GM10266 (cell line): ENCODE measurements at regions not wholly inside any gene's neighbourhood (a gene's known extent, or its start where the extent isn't known, plus 50 kb on each side); places are given as distances from the start of the nearest gene placed in this dataset.

Experiments used
- DNase-seq: peaks from one replicate; pipeline ENCODE4 v3.0.0; 2012; ENCODE audit errors: extremely low spot score
- TF ChIP-seq, protein P1 (sequence below): IDR thresholded peaks from 2 replicates; pipeline ENCODE4 v1.5.1; 2012; ENCODE audit warnings: mild to moderate bottlenecking, low read depth; ENCODE audit not compliant: control insufficient read depth, insufficient read depth; ENCODE audit errors: missing control alignments

DNA sequence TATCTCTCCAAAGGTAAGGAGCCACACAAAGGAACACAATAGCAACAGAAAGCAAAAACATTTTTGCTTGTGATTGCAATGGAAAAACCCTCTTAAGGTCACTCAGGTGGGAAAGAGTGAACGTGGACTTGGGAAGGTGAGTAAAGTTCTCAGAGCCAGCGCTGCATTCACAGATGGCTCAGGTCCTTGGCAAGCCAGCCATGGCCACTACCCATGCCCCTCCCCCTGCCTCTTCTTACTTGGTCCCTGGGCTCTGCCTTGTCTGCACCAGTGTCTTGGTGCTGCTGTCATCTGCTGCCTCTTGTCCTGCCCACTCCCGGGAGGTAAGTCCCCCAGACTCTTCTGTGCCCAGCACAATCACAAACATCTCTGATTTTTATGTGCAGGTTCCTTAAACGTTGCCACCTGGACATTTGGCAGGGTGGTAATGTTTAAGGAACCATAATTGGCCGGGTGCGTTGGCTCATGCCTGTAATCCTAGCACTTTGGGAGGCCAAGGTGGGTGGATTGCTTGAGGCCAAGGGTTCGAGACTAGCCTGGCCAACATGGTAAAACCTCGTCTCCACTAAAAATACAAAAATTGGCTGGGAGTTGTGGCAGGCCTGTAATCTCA, 74.6 kb downstream of the FEM1C start:
- DNase-seq = no peak
- TF ChIP-seq, protein P1, sequence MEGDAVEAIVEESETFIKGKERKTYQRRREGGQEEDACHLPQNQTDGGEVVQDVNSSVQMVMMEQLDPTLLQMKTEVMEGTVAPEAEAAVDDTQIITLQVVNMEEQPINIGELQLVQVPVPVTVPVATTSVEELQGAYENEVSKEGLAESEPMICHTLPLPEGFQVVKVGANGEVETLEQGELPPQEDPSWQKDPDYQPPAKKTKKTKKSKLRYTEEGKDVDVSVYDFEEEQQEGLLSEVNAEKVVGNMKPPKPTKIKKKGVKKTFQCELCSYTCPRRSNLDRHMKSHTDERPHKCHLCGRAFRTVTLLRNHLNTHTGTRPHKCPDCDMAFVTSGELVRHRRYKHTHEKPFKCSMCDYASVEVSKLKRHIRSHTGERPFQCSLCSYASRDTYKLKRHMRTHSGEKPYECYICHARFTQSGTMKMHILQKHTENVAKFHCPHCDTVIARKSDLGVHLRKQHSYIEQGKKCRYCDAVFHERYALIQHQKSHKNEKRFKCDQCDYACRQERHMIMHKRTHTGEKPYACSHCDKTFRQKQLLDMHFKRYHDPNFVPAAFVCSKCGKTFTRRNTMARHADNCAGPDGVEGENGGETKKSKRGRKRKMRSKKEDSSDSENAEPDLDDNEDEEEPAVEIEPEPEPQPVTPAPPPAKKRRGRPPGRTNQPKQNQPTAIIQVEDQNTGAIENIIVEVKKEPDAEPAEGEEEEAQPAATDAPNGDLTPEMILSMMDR = no peak

DNA sequence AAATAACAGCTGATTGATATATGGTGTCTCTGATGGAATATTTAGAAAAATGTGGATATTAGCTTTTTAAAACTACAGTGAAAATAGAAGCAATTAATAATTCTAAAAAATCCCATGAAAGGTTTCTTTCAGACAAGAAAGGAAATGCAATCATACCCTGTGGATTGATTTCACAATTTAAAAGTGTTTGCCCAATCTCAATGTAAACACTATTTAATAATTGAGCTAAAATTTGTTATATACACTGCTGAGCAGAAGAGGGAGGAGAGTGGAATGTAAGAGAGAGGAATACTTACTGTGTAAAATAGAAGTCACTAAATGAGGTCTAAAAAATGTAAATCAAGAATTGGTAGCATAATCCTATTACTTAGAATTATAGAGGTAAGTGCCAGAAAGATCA, 76.9 kb downstream of the FEM1C start:
- no peak for DNase-seq
- TF ChIP-seq, protein P1 = no peak

DNA sequence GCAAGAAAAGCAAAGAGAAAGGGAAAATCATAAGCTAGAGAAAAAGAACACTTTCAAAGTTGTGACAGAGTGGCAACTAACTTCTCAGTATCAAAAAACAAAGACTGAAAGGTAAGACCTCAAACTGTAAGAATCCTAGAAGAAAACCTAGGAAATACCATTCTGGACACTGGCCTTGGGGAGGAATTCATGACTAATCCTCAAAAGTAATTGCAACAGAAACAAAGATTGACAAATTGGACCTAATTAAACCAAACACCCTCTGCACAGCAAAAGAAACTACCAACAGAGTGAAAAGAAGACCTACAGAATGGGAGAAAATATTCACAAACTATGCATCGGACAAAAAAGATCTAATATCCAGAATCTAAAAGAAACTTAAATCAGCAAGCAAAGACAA, 79.1 kb downstream of the FEM1C start:
- TF ChIP-seq, protein P1 = no peak
- DNase-seq = no peak

DNA sequence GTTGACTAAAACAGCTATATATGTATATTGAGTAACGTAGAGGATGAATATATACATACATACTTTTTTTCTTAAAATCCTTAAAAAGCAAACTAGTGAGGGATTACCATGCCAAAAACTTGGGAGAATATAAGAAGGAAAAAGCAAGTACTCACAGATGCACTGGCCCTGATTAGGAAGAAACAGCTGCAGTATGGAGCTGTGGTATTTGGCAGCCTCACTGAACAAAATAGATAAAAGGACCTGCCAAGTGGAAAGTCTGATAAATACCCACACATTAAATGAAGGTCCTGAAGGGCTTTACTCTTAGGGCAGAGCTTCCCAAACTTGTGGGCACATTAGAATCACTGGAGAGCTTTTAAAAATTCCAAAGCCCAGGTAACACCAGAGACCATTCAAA, 80.6 kb downstream of the FEM1C start:
- DNase-seq = no peak
- TF ChIP-seq, protein P1 = no peak

DNA sequence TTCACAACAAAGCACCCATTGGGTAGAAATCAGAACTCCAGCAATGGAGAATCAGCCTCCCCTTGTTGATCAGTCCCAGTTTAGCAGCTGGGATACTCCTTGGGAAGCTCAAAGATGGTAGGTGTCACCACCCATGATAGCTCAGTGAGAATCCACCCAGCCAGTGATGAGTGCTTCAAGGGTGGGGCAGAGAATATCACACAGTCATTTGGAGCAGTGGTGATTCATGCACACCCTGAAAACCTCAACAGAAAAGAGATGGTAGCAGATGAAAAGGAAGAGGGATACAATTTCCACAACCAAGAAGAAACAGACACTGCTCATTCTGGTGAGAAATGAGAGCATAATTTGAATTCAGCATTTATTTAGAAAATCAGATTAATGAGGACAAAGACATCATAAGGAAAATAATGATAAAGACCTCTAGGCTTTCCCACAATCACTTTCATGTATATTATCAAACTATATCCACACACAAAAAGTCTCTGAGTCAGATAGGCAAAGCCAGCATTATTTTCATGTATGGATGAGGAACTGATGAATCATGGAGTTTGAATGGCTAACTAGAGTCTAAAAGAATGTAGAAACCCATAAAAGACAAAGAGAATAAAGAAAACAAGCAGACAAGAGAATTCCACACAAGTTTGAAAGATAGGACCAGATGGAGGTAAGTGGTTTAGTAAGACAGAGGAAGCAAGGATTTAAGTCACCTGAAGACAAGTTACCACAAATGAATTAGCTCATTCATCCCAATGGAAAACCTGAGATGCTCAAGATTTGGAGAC, 82.9 kb downstream of the FEM1C start:
- TF ChIP-seq, protein P1 = no peak
- DNase-seq = no peak

DNA sequence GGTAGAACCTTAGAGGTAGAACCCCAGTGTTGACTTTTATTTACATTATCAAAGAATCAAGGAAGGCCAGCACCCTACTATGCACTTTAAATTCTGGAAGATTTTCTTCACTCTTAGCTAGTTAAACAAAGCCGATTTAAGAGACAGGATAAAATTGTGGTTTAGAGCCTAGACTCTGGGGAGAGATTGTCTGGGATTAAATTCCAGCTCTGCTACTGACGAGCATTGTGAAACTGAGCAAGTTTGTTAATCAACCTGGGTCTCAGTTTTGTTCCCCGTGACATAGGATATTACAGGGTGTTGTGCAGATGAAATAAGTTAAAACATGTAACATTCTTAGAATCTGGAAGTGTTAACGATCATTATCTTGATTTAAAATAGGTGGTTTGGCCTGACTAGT, 83.5 kb downstream of the FEM1C start:
- TF ChIP-seq, protein P1 = no peak
- DNase-seq = no peak

DNA sequence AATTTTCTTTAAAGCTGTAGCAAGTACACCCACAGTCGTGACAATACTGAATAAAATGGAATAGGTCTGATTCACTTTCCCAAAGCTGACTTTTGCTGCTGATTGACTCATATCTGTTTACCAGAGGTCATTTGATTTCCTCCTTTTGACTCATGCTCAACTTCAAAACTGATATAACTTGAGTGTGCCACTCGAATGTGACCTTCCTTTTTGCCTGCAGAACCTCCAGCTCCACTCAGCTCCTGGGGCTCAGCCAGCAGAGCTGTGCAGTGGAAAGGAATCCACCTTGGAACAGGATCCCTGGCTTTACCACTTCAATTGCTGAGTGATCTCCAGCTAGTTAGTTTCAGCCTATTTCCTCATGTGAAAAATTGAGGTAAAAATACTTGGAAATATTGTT, 84.1 kb downstream of the FEM1C start:
- DNase-seq = peak; percentile 18

More for the DNA sequence above, 84.1 kb downstream of the FEM1C start:
- TF ChIP-seq, protein P1 = no peak
